ENCODE measurements at regions not wholly inside any gene's neighbourhood (a gene's known extent, or its start where the extent isn't known, plus 50 kb on each side); places are given as distances from the start of the nearest gene placed in this dataset.

- no peak for DNase-seq
Observed at GRCh38 chr6:127022302-127022701, 96.2 kb upstream of the RSPO3 start.

- DNase-seq = no peak
Observed at GRCh38 chr6:127023001-127023778, 95.3 kb upstream of the RSPO3 start.

DNA sequence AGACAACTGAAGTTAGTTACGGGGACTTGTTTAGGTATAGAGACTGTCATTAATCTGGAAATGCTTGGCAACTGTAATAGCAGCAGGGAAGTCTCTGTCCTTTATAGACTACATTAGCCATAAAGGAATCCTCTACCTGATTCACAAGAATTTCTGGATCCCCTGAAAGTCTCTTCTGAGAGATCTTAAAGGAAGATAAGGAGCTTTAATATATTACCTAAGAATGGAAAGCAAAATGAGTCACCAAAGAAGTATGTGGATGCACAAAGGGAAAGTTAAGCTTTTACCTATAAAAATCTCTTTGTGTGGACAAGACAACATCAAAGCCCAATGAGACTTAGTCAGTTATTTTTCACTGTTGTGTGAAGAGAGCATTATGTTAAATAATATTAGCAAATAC lies 92.2 kb upstream of the RSPO3 start:
- no peak for DNase-seq

GRCh38 chr6:127030111-127030510 lies 88.4 kb upstream of the RSPO3 start:
- DNase-seq = no peak

DNA sequence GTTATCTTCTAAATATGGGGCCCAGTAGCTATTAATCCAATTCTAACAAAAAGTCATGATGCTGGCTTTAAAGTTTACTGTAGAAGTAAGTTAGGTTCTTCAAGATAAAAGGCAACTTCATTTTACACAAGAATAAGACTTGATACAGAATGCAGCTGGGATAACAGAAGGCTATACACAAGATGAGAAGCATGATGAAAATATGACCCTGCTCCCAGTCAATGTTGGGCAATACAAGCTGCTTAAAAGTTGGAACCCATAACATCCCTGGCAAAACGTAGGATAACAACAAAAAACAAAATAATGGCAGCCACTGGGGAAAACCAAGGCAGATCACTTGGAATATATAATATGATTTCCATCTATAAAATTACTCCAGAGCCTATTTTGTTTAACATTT lies 87.6 kb upstream of the RSPO3 start:
- no peak for DNase-seq

DNA sequence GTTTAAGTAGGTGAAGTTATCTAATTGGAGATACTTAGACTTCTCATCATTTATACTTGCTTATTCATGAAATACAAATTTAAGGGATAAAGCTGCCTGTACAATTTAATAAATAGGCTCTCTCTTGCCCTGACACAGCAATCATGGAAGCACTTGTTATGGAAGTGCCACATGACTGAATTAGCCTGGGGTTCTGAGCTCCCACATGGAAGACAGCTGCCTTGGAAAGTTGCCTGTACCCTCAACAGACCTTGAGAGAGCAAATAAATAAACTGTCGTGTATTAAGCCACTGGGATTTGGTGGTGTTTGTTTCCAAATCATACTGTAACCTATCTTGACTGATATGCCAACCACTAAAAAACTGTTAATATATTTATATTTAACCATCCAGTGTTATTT lies 87.0 kb upstream of the RSPO3 start:
- DNase-seq = no peak

DNA sequence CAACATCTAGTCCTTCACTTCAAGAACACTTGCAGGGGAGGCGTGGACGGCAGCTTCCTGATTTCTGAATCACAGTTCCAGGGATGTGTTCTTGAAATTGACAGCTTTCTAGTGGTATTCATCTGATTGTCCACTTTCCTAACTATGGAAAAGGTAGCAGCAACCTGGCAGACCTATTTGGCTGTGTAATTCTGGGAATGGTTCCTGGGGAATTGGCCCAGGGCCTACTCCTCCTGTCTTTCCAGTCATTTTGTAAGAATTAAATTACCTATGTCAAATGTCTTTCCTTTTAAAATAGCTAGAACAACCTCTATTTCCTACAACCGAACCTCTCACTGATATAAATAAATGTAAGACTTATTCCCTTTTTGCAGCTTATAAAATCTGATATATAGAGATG lies 85.5 kb upstream of the RSPO3 start:
- DNase-seq = no peak

- DNase-seq = no peak
Observed at GRCh38 chr6:127051571-127052260, 66.8 kb upstream of the RSPO3 start.

DNA sequence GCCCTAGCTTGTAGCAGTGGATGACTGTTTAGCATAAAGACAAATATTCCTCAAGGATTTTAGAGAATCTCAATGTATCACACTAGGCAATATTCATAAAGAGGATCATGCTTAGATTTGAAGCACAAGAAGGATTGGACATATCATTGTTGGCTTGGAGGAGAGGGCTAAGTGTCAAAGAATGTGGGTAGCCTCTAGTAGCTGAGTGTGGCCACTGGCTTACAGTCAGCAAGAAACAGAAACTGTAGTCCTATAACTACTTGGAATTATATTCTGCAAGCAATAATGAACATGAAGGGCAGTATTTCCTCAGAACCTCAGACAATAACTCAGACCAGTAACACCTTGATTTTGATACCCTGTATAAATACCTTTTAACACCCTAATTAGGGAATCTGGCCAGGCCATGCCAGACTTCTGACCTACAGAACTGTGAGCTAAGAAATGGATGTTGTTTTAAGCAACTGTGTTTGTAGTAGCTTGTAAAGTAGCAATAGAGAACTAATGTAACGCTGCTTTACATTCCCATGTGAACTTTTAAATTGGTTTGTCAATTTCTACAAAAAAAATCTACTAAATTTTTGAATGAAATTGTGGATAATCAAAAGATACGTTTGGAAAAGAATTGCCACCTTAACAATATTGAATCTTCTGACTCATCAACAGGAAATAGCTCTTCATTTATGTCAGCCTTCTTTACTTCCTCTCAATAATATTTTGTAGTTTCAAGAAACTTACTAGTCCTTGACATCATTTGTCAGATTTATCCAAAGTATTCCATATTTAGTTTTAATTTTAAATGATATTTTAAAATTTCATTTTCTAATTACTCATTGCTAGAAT lies 65.2 kb upstream of the RSPO3 start:
- DNase-seq = no peak

DNA sequence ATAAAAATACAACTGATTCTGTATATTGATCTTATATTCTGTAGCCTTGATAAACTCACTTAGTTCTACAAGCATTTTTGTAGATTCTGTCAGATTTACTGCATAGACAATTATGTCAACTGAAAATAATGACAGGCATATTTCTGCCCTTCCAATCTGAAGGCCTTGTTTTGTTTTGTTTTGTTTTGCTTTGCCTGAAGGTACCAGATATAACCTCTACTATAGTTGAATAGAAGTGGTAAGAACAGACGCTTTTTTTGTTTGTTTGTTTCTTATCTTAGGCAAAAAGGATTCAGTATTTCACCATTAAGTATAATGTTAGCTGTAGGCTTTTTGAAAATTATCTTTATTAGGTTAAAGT lies 64.6 kb upstream of the RSPO3 start:
- no peak for DNase-seq

DNA sequence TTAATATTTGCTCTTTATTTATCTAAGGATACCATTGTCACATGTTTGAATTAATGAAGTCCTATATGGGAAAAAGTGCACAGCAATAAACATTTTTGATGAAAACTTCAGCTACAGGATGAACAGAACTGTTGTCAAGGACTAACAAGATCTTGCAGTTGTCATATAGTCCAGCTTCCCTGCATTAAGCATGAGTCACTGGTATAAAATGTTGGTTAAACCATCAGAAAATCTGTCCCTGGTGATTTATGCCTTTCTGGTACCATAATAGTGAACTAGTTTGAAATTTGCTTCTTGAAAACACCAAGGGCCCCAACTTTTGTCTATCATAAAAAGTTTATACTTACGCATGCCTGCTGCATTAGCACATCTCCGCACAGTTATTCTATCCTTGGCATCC lies 60.4 kb upstream of the RSPO3 start:
- no peak for DNase-seq

DNA sequence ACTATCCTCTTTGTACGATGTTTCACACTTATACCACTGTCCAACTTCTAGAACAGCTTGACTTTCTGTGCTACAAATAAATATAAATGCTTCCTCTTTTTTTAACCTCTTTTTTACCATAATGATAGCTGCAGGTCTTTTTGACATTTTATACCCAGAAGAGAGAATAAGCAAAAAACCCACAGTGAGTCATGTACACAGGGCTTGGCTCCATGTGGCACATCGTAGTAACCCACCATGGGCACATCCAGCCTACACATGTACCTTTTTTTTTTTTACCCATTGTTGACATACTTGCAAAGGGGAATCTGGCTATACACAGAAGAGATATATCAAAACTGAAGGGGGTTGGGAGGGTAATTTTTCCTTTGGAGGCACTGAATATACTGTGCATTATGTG lies 59.5 kb upstream of the RSPO3 start:
- DNase-seq = no peak
